Stimulated activated CD4-positive, alpha-beta T cell treated with anti-CD3 and anti-CD28 coated beads, Interleukin-4, amount 100 ng/mL, for 24 hours (primary cell): ENCODE measurements at regions not wholly inside any gene's neighbourhood (a gene's known extent, or its start where the extent isn't known, plus 50 kb on each side); places are given as distances from the start of the nearest gene placed in this dataset.

Source experiments
- DNase-seq: peaks from one replicate; pipeline ENCODE4 v3.0.0-alpha.2; 2020

DNA sequence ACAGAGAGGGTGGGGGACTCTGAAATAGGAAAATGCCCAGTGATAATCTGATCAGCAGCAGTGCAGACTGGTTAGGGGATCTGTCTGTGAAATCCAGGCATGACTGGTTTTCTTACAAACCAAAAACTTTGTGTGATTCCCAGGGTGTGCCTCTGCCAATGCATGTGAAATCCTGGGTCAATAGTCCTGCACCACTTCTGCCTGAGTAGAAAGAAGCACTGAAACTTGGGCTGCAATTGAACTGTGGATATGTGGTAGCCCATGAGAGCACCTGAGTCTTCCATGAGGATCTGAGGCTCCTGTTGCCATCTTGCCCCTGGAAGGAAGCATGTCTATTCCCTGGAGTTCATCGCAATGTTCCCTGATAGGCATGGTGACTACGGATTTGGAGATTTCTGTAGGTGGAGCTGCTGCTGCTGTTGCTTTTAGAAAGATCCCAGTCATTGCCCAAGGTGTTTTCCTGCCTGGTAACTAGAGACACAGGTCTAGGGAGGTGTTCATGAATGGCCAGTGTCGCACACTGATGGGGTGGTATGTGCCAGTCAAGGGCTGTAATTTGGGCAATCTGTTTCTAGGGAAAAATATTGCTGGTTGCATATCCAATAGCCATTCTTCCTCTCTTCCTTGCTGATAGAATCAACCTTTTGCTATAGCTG is 146.7 kb downstream of the CARTPT start:
- DNase-seq, result no peak

DNA sequence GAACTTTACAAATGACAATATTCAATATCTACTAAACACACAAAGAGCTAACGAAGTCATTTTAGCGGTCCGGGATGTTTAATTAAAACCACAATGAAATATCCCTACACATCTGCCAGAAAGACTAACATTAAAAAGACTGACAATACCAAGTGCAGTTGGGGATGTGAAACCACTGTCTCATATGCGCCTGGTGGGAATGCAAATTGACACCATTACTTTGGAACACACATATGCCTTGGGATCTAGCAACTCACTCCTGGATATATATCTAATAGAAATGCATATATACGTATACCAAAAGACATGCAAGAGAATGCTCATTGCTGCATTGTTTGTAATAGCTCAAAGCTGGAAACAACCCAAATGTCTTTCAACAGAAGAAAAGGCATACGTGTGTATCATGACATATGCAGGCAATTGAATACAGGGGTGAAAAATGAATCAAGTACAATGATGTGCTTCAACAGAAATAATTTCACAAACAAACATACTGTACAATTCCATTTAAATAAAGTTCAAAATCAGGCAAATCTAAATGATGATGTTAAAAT is 153.3 kb downstream of the CARTPT start:
- no peak for DNase-seq

DNA sequence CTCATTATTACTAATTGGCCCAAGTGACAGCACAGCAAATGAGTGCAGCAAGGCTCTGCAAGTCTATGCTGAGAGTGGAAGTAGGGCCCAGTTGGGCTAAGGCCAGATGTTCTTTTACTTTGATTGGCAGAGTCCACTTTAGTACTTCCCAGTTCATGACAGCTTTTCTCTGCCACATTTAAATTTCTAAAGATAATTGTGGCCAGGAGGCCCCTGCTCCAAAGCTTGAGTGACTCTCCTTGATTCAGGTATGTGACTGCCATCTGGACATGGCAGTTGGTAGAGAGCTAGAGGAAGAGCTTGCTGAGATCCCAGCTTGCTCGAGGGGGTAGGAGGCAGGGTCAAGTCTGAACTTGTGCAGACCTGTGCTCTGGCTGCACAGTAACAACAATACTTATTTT is 154.1 kb downstream of the CARTPT start:
- no peak for DNase-seq

DNA sequence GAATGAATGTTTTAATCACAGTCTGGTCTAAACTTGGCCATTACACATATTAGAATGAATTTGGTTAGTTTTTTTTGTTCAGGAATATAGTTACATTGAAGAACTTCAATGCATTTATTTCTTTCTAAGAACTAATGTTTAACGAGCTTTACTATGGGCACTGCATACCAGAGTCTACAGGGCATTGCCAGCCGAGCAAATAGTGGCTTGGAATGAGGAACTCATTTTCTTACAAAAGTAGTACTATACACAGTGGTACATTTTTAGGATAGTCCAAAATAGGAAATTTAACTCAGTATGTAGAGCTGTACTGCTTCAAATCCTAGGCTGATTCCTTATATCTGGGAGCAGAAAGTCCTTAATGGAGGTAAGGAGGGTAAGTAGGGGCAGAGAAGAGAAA is 155.4 kb downstream of the CARTPT start:
- no peak for DNase-seq

DNA sequence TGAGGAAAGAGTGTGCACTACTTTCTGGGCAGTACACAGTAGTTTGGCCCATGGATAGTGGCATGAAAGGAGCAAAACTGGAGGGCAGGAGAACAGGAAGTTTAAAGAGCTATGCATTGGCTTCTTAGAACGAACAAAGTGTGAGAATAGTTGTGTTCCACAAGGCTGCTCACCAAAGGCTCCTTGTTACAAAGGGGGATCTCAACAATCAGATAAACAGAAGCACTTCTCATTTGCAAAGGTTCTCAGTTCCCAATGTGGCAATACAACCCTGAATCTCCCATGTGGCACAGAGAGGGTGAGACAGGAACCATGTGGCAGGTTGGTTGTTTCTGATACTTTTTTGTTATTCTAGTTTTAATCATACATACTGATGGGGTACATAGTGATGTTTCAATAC is 158.4 kb downstream of the CARTPT start:
- DNase-seq, result no peak

DNA sequence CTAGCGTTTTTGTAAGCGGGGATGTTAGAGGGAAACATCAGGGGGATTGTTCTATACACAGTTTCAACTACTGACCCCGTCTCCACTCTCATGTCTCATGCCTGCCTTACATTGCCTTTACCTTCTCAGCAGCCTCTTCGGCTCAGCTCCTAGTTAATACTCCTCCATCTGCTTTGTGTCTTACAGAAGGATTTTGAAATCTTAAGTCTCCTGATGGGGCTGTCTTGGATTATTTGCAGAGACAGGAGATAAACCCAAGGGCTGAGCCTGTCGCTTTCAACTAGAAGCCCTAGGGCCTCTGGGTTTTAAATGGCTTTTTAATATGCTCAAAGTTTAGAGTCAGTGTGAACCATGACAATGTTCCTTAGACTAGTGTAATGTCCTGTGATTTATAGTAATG is 161.5 kb downstream of the CARTPT start:
- no peak for DNase-seq

DNA sequence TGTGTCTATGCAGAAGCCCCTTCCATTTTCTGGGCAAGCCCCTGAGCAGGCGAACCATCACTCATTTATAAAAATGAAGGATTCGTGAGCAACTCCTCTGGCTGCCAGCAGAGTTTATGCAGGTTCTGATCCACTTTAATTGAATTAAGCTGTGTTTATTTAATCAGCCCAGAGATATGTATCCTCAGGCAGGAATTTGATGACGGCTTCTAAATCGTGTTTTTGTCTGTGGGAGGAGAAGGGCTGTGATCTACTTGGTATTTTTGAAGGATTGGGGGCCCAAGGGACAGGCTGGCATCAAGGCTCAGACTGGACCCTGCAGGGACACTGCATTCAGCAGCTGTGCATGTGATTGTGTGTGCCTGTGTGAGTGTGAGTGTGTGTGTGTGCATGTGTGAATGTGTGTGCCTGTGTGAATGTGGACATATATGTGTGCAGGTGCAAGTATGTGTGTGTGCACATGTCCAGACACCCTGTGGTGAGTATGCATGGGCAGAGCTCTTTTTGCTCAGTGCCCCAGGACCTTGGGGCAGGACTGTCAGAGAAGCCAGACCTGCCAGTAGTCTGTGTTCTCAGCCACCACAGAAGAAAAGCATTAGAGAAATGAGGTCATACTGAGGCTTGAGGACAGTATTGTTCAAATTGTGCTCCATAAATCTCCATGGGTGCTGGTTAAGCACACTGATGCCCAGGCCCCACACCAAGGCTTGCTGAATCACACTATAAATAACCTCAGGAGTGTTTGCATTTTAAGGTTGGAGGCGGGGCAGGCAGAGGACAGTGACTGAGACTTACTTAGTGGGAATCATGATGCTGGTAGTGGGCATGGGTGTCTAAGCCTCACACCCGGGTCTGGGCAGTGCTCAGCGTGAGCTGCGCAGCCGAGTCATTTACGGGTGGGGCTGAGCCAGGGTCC is 164.0 kb downstream of the CARTPT start:
- DNase-seq, result no peak

DNA sequence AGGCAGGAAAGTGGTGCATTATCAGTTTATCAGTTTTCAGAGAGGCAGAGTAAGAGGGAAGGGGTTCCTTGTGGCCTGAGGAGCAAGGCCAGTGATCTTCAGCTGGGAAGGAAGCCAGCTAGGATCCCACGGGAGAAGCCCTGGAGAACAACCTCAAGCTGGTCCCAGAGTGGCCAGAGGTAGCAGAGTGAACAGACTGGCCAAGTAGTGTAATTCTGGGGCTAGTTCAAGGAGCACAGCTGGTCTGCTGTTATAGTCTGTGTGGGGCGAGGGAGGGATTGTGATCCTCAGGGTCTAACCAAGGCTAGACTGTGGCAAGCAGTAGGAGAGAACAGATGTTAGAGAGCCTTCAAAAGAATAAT is 164.6 kb downstream of the CARTPT start:
- no peak for DNase-seq

DNA sequence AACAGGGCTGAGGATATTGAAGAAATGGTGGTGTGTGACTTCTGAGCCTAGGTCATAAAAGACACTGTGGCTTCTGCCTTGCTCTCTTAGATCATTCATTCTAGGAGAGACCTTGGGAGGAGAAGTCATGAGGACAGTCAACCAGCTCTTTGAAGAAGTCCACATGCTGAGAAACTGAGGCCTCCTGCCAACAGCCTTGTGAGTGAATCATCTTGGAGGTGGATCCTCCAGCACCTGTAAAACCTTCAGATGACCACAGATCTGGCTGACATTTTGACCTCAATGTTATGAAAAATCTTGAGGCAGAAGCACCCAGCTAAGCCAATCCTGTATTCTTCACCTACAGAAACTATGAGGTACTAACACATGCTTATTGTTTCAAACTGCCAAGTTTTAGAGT is 165.9 kb downstream of the CARTPT start:
- no peak for DNase-seq

DNA sequence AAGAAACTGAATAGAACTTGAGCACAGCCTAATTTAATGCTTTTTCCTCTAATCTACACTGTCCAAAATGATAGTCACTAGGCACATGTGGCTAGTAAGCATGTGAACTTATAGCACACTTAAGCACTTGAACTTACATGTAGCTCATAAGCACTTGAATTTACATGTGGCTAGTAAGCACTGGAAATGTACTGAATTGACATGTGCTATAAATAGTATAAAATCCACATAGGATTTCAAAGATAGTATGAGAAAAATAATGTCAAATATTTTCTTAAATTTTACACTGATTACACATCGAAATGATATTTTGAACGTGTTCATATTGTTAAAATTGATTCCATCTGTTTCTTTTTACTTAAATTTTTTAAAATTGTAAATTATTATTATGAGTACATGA is 167.3 kb downstream of the CARTPT start:
- no peak for DNase-seq

DNA sequence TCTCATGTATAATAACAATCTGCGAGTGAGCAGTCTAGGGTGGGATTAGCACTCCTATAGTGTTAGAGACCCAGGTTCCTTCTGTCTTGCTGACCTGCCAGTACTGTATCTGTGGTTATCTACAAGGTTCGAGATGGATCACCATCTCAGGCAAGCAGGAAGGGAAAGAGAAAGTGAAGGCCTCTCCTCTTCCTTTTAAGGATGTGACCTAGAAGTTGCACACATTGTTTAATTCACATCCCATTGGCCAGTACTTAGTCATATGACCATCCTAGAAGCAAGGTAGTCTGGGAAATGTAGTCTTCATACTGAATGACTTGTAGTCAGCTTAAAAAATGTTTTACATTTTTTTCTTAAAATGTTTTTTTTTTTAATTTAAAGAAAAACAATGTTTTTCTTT is 168.6 kb downstream of the CARTPT start:
- no peak for DNase-seq

DNA sequence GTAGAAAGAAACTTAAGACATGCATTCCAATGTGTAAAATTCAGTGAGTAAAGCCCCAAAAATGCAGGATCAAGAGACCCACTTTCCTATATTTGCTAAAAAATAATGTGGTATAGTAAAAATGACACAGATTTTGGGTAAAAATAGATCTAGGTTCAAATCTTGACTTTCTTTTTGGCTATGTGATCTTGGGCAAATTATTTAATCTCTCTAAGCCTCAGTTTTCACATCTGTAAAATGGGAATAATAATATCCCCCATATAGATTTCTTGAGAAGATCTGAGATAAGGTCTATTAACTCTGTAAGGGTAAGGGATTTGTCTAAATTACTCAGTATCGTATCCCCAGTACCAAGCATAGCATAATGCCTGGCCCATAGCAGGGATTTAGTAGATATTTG is 172.3 kb downstream of the CARTPT start:
- no peak for DNase-seq

DNA sequence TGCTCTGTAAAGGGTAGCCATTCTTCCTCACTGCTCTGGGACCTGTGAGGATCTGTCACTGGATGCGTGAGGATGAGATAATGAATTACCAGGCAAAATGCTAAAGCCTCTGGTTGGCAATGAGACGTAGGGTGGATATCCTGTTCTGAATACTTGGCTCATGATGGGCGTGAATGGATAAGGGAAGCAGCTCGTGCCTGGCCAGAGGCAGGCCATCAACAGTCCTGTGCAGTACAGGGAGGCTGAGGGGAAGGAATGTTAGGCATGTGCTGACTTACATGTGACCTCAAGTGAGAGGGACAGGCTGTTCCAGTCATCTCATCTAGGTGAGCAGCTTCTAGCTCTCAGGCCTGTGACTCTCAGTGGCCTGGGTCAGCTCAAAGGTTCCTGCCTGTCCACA is 172.8 kb downstream of the CARTPT start:
- DNase-seq, result no peak

DNA sequence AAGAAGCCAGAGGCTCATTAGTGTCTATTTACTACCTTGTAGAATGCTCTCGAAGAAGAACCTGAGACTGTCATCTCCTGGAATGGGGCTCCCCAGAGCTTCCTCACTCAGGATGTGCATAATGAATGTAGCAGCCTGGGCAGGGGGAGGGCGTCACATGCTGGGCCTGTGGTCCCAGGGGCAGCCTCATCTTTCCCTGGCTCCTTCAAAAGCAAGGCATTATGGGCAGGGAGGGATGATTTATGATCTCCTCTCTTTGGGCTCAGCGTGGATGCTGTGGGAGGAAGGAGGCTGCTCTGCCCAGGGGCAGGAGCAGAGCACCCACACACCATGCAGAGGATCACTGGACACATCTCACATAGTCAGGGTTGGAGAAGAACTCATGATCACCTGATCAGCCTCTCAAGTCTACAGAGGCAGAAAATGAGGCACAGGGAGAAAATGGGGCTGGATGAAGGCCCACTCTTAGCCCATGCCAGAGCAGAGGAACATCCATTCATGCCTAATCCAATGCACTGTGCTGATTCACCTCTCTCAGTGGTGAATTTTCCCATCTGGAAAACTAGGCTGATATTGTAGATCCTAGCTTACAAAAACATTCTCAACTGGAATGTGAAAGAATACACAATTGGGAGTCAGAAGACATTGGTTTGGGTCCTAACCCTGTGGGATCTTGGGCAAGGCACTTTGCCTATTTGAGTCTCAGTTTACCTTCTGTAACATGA is 173.7 kb downstream of the CARTPT start:
- DNase-seq, result no peak

DNA sequence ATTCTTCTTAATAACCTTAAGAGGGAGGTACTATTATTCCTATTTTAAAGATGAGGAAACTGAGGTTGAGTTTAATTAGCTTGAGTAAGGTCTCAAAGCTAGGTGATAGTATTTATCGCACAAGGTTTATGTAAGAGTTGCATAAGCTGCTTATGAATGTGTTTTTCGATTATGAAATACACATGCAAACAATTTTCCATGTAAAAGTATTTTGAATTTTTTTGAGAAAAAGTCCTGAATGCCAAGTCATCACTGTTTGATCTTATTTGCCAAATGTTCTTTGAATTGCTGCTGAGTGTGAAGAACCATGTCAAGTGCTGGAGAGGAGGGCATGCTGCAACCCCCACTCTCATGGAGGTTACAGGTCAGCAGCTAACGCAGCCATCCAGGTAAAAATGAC is 174.4 kb downstream of the CARTPT start:
- no peak for DNase-seq

DNA sequence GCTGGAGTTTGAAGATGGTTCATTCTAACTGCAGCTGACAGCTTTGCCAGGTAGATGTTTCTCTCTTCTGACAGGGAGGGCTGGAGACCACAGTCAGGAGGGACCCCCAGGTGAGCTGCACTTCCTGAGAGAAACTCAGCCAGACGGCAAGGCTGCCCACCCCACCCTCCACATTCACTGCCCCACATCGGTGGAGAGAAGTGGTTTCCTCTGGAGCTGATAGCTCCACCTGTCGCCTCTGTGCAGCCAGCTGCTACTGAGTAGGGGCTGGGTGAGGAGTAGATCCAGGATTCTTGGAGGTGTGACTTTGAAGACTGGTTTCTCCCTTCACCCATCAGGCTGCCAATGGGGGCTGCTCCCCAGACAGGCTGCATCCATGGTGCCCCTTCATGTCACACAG is 175.0 kb downstream of the CARTPT start:
- DNase-seq, result no peak

DNA sequence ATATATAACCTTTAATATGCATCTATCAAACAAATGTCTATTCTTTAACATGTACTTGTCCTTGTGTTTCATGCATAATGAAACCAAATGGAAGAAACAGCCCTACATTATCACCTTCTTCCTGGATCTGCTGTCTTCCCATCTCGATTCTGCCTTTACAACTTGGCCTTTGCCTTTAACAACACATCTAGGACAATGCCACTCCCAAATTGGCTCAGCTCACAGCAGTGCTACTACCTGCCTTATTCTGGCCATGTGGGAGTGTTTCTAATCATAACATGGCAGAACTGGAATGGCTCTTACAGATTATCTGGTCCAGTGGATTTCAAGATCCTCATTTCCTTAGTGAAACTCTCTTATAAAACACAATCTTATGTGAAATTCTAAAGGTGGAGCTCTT is 176.5 kb downstream of the CARTPT start:
- DNase-seq, result no peak

DNA sequence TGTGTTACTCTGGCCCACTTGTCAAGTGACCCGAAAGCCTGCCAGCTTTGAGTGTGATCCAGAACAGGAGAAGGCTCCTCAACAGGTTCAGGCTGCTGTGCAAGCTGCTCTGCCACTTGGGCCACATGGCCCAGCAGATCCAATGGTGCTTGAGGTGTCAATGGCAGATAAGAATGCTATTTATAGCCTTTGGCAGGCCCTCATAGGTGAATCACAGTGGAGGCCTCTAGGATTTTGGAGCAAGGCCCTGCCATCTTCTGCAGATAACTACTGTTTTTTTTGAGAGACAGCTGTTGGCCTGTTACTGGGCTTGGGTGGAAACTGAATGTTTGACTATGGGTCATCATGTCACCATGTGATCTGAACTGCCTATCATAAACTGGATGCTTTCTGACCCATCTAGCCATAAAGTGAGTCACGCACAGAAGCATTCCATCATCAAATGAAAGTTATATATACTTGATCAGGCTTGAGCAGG is 180.8 kb downstream of the CARTPT start:
- no peak for DNase-seq

DNA sequence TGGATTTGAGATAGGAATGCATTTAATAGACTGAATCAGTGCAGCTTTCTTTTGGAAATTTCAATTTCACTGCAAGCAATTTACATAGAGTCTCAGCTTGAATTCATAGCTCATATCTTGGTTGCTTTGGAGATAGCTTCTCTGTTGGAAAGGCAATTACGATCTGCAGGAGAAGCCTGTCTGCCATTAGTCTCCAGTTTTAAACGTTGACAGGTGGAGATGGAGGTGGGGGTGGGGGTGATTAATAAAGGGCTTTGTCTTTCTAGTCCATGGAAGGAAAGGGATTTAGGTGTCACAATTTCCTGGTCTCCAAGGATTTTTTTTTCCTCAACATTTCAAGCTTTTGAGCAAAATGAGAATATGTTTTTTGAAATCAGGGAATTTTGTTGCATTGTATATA is 184.7 kb downstream of the CARTPT start:
- DNase-seq, result no peak

DNA sequence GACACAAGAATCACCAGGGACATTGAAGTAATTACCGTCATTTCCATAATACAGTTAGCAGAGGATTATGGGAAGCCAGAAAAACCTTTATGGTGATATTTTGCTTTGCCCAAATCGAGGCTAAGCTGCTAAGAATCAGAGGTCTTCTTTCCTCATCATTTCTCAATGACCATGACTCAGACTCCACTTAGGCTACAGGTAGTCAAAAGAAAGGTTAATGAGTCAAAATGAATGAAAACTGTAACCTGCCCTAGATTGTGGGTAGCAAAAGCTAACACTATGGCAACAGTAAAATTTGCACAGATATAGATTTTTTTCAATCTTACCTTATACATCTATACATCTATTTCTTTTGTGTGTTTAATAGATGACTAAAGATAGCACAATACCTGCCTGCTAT is 185.8 kb downstream of the CARTPT start:
- no peak for DNase-seq

DNA sequence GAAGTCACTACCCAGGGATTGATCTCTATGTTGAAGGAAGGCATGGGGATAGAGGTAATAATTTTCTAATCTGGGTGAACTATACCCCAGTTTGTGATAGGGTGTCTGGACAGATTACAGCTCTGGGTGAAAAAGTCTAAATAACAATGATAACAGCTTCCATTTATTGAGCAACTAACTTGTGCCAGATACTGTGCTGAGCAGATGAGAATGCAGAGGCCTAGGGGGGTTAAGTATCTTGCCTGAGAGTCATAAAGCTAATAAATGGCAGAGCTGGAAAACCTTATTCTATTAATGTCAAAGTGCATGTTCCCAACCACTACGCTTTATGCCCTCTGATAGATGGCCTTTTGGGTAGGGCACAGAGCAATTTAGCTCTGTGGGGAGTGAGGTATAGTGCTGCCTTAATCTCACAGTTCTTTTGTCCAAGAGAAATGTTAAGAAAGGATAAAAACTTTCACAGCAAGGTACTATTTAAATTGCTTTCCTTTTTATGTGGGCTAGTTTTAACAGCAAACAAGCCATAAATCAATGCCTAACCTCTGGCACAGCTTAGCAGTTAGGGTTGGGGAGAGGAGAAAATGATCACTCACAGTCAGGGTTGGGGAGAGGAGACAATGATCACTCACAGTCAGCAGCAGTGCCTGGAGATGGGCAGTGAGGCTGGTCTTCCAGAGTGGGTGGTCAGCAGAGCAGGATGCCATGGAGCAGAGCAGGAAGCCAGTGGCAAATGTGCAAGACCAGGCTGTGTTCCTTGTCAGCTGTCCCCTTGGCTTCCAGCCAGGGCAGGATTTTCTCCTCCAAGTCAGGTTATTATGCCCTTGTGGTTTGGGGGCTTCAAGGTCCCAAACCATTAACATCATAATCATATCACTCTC is 187.0 kb downstream of the CARTPT start:
- DNase-seq, result no peak

DNA sequence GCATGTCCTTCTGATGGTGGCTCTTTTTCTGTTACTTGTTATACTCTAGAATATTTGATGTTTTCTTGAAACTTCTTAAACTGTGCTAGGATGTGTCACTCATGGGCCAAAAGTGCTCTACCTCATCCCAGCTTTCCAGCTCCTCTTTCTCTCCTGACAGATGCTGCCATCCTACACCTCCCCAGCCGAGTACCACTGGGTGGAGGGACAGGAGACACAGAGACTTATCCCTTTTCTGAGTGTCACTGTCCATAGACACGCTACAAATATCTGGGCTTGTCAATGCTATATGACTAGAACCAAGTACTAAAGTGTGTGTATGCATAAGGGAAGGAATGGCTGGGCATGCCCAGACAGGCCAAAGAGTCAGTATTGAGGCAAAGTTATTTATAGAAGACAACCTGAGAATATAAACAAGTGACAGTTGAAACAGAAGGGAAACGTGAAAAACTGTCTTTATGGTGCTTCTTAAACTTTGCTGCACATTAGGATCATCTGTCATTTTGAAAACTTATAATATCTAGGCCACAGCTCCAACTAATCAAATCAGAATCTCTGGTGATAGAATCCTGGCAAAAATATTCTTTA is 188.0 kb downstream of the CARTPT start:
- no peak for DNase-seq
